H1 (cell line): ENCODE measurements at regions not wholly inside any gene's neighbourhood (a gene's known extent, or its start where the extent isn't known, plus 50 kb on each side); places are given as distances from the start of the nearest gene placed in this dataset.

Experiments
- TF ChIP-seq, protein P1 (sequence below): IDR thresholded peaks from 2 replicates; pipeline ENCODE4 v1.6.1; 2012; ENCODE audit warnings: low read length, inconsistent platforms

DNA sequence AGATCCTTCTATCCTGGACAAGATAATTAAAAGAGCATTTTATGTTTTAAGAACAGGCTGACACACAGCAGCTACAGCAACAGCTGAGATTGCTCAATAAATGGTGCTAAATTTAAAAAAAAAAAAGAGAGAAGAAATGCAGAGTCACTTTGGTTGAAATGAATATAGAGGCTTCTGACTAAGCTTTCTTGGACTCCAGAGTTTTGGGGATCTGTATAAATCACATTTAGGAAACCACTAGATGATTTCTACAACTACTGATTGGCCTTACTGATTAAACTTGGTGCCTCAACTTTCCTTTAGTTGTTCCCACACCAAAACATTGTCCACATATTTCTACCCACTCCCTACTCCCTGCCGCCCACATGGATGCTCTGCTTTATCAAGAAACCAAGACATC, 132.9 kb upstream of the ZBTB20 start (continued):
- TF ChIP-seq, protein P1, sequence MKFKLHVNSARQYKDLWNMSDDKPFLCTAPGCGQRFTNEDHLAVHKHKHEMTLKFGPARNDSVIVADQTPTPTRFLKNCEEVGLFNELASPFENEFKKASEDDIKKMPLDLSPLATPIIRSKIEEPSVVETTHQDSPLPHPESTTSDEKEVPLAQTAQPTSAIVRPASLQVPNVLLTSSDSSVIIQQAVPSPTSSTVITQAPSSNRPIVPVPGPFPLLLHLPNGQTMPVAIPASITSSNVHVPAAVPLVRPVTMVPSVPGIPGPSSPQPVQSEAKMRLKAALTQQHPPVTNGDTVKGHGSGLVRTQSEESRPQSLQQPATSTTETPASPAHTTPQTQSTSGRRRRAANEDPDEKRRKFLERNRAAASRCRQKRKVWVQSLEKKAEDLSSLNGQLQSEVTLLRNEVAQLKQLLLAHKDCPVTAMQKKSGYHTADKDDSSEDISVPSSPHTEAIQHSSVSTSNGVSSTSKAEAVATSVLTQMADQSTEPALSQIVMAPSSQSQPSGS = no peak
